ENCODE measurements at regions not wholly inside any gene's neighbourhood (a gene's known extent, or its start where the extent isn't known, plus 50 kb on each side); places are given as distances from the start of the nearest gene placed in this dataset.

- Histone ChIP-seq H3K36me3 (ENCODE audit: control insufficient read depth, insufficient read depth, low read length) (no peaks in the 10 kb centered on the region), H3K4me2 (ENCODE audit: low read length) (no peak overlapping the region), H3K27ac (no peak overlapping the region), H3K9ac (no peak overlapping the region), H3K79me2 (no peaks in the 10 kb centered on the region), H3K9me3 (ENCODE audit: control insufficient read depth, low read length) (no peaks in the 10 kb centered on the region), H3K4me3 (ENCODE audit: low read depth, low read length) (no peak overlapping the region), H3K27me3 (ENCODE audit: control insufficient read depth, insufficient read depth, low read length) (no peaks in the 10 kb centered on the region), H3K4me1 (no peaks in the 10 kb centered on the region), H2AFZ (no peak overlapping the region)
- no peak for TF ChIP-seq CTCF (IDR thresholded peaks at IDR 0.05)
These were observed 1120.5 kb upstream of the FLRT2 start for GRCh38 chr14:84409435-84409834.

- Histone ChIP-seq H3K27ac (no peak overlapping the region), H3K9me3 (ENCODE audit: control insufficient read depth, low read length) (no peaks in the 10 kb centered on the region), H3K36me3 (ENCODE audit: control insufficient read depth, insufficient read depth, low read length) (no peaks in the 10 kb centered on the region), H3K9ac (no peak overlapping the region), H3K4me3 (ENCODE audit: low read depth, low read length) (no peak overlapping the region), H3K4me1 (no peaks in the 10 kb centered on the region), H3K27me3 (ENCODE audit: control insufficient read depth, insufficient read depth, low read length) (no peaks in the 10 kb centered on the region), H3K4me2 (ENCODE audit: low read length) (no peak overlapping the region), H3K79me2 (no peaks in the 10 kb centered on the region), H2AFZ (no peak overlapping the region)
- TF ChIP-seq CTCF (IDR thresholded peaks at IDR 0.05): no peak
These were observed 1119.6 kb upstream of the FLRT2 start for GRCh38 chr14:84410344-84410743.

- Histone ChIP-seq H3K4me2 (ENCODE audit: low read length) (no peak overlapping the region), H3K36me3 (ENCODE audit: control insufficient read depth, insufficient read depth, low read length) (no peaks in the 10 kb centered on the region), H3K9ac (no peak overlapping the region), H3K4me1 (no peaks in the 10 kb centered on the region), H2AFZ (no peak overlapping the region), H3K79me2 (no peaks in the 10 kb centered on the region), H3K27me3 (ENCODE audit: control insufficient read depth, insufficient read depth, low read length) (no peaks in the 10 kb centered on the region), H3K9me3 (ENCODE audit: control insufficient read depth, low read length) (no peaks in the 10 kb centered on the region), H3K4me3 (ENCODE audit: low read depth, low read length) (no peak overlapping the region), H3K27ac (no peak overlapping the region)
- TF ChIP-seq CTCF (IDR thresholded peaks at IDR 0.05): no peak
These were observed 1109.7 kb upstream of the FLRT2 start for GRCh38 chr14:84420221-84420620.

- no peak for TF ChIP-seq CTCF (IDR thresholded peaks at IDR 0.05)
- Histone ChIP-seq H3K9ac (no peak overlapping the region), H2AFZ (no peak overlapping the region), H3K79me2 (no peaks in the 10 kb centered on the region), H3K4me1 (no peaks in the 10 kb centered on the region), H3K27ac (no peak overlapping the region), H3K4me3 (ENCODE audit: low read depth, low read length) (no peak overlapping the region), H3K27me3 (ENCODE audit: control insufficient read depth, insufficient read depth, low read length) (no peaks in the 10 kb centered on the region), H3K36me3 (ENCODE audit: control insufficient read depth, insufficient read depth, low read length) (no peaks in the 10 kb centered on the region), H3K4me2 (ENCODE audit: low read length) (no peak overlapping the region), H3K9me3 (ENCODE audit: control insufficient read depth, low read length) (no peaks in the 10 kb centered on the region)
These were observed 1108.3 kb upstream of the FLRT2 start for GRCh38 chr14:84421621-84422020.

GRCh38 chr14:84425968-84426367 lies 1104.0 kb upstream of the FLRT2 start:
- H3K4me3 ChIP-seq (ENCODE audit: low read depth, low read length): no peak overlapping the region

More at GRCh38 chr14:84425968-84426367, 1104.0 kb upstream of the FLRT2 start:
- Histone ChIP-seq H2AFZ (no peak overlapping the region), H3K4me1 (no peaks in the 10 kb centered on the region), H3K9ac (no peak overlapping the region), H3K9me3 (ENCODE audit: control insufficient read depth, low read length) (no peaks in the 10 kb centered on the region), H3K36me3 (ENCODE audit: control insufficient read depth, insufficient read depth, low read length) (no peaks in the 10 kb centered on the region), H3K27ac (no peak overlapping the region), H3K27me3 (ENCODE audit: control insufficient read depth, insufficient read depth, low read length) (no peaks in the 10 kb centered on the region), H3K4me2 (ENCODE audit: low read length) (no peak overlapping the region), H3K79me2 (no peaks in the 10 kb centered on the region)
- no peak for TF ChIP-seq CTCF (IDR thresholded peaks at IDR 0.05)
